ENCODE measurements at regions not wholly inside any gene's neighbourhood (a gene's known extent, or its start where the extent isn't known, plus 50 kb on each side); places are given as distances from the start of the nearest gene placed in this dataset.
A peak's percentile ranks its signal among the peaks of the same experiment; 100 is the strongest.

DNA sequence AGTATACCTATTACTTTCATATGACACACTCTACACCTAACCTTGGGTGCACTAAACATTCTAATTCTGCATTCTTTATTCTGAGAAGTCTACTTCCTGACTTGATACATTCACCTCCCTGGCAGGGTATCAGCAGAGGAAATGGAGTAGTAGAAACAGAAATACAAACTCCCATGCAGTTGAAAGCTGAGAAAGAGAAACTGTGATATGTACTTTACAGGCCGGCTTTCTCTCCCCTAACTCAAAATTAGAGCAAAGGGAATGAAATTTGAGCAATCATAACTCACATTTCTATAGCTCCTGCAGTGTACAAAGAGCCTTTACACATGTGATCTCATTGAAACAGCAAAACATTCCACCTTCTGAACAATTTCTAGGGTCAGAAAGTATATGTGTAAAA, 135.5 kb upstream of the COL8A1 start:
- peak overlapping the region; percentile 5 for H3K27ac ChIP-seq (ENCODE audit: poor library complexity, severe bottlenecking)
- no peaks in the 10 kb centered on the region for H3K4me1 ChIP-seq (ENCODE audit: insufficient read depth, poor library complexity, severe bottlenecking)
- H3K36me3 ChIP-seq (ENCODE audit: low read depth) = no peaks in the 10 kb centered on the region
- no peak for ATAC-seq (ENCODE audit: low read depth)
- TF ChIP-seq, protein P1, sequence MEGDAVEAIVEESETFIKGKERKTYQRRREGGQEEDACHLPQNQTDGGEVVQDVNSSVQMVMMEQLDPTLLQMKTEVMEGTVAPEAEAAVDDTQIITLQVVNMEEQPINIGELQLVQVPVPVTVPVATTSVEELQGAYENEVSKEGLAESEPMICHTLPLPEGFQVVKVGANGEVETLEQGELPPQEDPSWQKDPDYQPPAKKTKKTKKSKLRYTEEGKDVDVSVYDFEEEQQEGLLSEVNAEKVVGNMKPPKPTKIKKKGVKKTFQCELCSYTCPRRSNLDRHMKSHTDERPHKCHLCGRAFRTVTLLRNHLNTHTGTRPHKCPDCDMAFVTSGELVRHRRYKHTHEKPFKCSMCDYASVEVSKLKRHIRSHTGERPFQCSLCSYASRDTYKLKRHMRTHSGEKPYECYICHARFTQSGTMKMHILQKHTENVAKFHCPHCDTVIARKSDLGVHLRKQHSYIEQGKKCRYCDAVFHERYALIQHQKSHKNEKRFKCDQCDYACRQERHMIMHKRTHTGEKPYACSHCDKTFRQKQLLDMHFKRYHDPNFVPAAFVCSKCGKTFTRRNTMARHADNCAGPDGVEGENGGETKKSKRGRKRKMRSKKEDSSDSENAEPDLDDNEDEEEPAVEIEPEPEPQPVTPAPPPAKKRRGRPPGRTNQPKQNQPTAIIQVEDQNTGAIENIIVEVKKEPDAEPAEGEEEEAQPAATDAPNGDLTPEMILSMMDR (IDR thresholded peaks at IDR 0.05; ENCODE audit: poor library complexity, severe bottlenecking) = no peak
- DNase-seq (ENCODE audit: low spot score) = no peak
- H3K4me3 ChIP-seq (ENCODE audit: severe bottlenecking) = no peak overlapping the region
- H3K9me3 ChIP-seq (ENCODE audit: severe bottlenecking) = no peaks in the 10 kb centered on the region
- H3K27me3 ChIP-seq (ENCODE audit: insufficient read depth, poor library complexity, severe bottlenecking) = no peaks in the 10 kb centered on the region

DNA sequence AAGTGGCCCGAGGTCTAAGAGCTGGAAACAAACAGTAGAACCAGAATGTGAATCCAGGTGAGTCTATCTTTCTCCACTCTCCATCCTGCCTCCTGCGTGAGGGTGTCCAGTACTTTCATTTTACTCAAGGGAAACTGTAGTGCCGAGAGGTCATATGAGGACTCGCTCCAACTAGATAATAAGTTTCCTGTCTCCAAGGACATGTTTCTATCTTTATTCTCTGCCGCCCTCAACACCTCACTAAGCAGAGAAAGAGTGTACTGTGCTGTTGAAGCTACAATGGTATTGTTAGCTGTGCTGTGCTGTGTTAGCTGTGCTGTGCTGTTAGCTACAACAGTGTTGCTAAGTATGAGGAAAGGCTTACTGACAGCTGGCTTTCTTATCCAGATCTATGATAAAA, 137.9 kb upstream of the COL8A1 start:
- DNase-seq (ENCODE audit: low spot score) (no peak), ATAC-seq (ENCODE audit: low read depth) (no peak)
- no peaks in the 10 kb centered on the region for H3K9me3 ChIP-seq (ENCODE audit: severe bottlenecking)
- TF ChIP-seq, protein P1 (IDR thresholded peaks at IDR 0.05; ENCODE audit: poor library complexity, severe bottlenecking) = no peak
- no peaks in the 10 kb centered on the region for H3K4me1 ChIP-seq (ENCODE audit: insufficient read depth, poor library complexity, severe bottlenecking)
- no peaks in the 10 kb centered on the region for H3K36me3 ChIP-seq (ENCODE audit: low read depth)
- H3K4me3 ChIP-seq (ENCODE audit: severe bottlenecking) = no peak overlapping the region
- H3K27me3 ChIP-seq (ENCODE audit: insufficient read depth, poor library complexity, severe bottlenecking) = no peaks in the 10 kb centered on the region
- no peak overlapping the region for H3K27ac ChIP-seq (ENCODE audit: poor library complexity, severe bottlenecking)

DNA sequence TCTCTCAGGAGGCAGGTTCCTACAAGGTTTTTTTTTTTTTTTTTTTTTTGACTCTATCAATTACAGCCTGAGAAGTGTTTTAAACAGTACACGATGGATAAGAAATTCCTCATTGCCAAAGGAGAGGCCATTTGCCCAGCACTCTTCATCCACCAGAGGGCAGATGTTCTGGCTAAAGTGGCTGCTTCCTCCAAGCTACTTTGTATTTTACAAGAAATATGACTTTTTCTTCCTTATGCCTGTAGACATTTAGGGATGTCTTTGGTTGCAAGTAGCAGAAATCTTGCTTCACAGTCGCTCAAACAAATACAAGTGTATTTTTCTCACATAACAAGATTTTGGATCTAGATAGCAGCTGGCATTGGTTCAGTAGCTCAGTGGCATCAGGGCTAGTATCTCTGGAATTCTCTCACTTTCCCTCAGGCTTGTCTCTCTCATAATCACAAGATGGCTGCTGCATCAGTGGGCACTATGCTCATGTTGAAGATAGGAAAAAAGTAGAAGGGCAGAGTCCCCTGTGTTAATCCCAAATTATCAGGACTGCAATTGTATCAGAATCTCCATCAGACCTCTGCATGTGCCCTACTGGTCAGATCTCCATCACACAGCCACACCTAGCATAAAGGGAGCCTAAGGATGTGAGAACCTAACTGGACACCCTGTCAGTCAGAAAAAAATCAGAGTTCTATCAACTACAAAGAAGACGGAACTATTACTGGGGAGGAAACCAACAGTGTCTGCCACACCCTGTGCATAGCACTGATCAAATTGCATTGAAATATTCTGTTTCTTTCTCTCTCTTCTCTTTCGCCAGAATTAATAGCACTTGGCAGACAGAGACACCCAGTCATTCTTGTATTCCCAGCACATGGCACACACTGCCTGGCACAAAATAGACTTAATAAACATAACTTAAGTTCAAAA, 138.9 kb upstream of the COL8A1 start:
- H3K9me3 ChIP-seq (ENCODE audit: severe bottlenecking) = no peaks in the 10 kb centered on the region
- ATAC-seq (ENCODE audit: low read depth) = peak; percentile 64

DNA sequence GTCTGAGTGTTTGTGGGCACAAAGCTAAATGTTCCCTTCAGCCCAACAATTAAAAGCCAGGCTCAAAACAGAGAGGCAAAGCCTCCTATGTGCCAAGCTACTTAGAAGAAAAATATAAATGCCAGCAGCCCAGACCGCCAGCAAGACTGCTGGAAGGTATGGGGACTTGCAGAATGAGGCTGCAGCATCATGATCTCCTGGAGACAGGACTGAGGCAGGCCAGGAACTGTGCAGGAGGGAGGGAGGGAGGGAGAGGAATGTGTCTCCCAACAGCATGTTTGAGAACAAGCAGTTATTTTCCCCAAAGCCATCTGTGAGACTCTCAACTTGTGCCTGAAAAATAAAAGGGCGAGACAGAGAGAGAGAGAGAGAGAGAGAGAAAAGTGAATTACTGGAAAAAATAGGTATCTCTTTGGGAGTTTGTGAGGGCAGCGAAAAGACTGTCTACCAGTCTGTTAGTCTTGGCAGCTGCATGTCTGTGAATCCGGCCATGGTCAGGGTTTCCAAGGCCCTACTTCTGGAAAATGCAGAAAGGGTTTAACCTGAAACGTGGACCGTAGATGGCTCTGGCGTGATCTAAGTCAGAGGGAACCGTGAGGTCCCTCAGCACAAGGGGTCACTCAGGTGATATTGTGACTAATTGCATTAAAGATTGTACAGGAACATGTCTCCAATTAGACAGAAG, 139.7 kb upstream of the COL8A1 start:
- Histone ChIP-seq H3K4me3 (ENCODE audit: severe bottlenecking) (no peak overlapping the region), H3K36me3 (ENCODE audit: low read depth) (no peaks in the 10 kb centered on the region), H3K4me1 (ENCODE audit: insufficient read depth, poor library complexity, severe bottlenecking) (no peaks in the 10 kb centered on the region), H3K27ac (ENCODE audit: poor library complexity, severe bottlenecking) (no peak overlapping the region), H3K27me3 (ENCODE audit: insufficient read depth, poor library complexity, severe bottlenecking) (no peaks in the 10 kb centered on the region), H3K9me3 (ENCODE audit: severe bottlenecking) (no peaks in the 10 kb centered on the region)
- TF ChIP-seq, protein P1 (IDR thresholded peaks at IDR 0.05; ENCODE audit: poor library complexity, severe bottlenecking) = no peak
- ATAC-seq (ENCODE audit: low read depth) (no peak), DNase-seq (ENCODE audit: low spot score) (no peak)

More for the DNA sequence above, 138.9 kb upstream of the COL8A1 start:
- no peaks in the 10 kb centered on the region for H3K27me3 ChIP-seq (ENCODE audit: insufficient read depth, poor library complexity, severe bottlenecking)
- peak overlapping the region; percentile 16 for H3K27ac ChIP-seq (ENCODE audit: poor library complexity, severe bottlenecking)
- no peaks in the 10 kb centered on the region for H3K36me3 ChIP-seq (ENCODE audit: low read depth)
- TF ChIP-seq, protein P1 (IDR thresholded peaks at IDR 0.05; ENCODE audit: poor library complexity, severe bottlenecking) = peak; percentile 80
- H3K4me3 ChIP-seq (ENCODE audit: severe bottlenecking) = no peak overlapping the region
- H3K4me1 ChIP-seq (ENCODE audit: insufficient read depth, poor library complexity, severe bottlenecking) = no peaks in the 10 kb centered on the region
- DNase-seq (ENCODE audit: low spot score) = no peak

All from RWPE2 (cell line).